ENCODE measurements at regions not wholly inside any gene's neighbourhood (a gene's known extent, or its start where the extent isn't known, plus 50 kb on each side); places are given as distances from the start of the nearest gene placed in this dataset.

GRCh38 chr20:39607141-39607540 lies 645.0 kb downstream of the DHX35 start:
- in situ Hi-C loops (cut with HindIII; ENCODE audit: low sequenced_read_pairs) = no loop called here
- peak; percentile 72 for DNase-seq (ENCODE audit: low read depth)
- no peak for TF ChIP-seq CTCF (IDR thresholded peaks at IDR 0.05; ENCODE audit: low read depth, low read length, missing control alignments)
- H3K4me3 ChIP-seq (ENCODE audit: low read depth, low read length) = no peak overlapping the region

- no peak for TF ChIP-seq CTCF (IDR thresholded peaks at IDR 0.05; ENCODE audit: low read depth, low read length, missing control alignments)
- no peak for DNase-seq (ENCODE audit: low read depth)
- H3K4me3 ChIP-seq (ENCODE audit: low read depth, low read length) = no peak overlapping the region
- in situ Hi-C loops (cut with HindIII; ENCODE audit: low sequenced_read_pairs) = no loop called here
These were observed 643.8 kb downstream of the DHX35 start for GRCh38 chr20:39605908-39606307.

- no peak for DNase-seq (ENCODE audit: low read depth)
- H3K4me3 ChIP-seq (ENCODE audit: low read depth, low read length) = no peak overlapping the region
- in situ Hi-C loops (cut with HindIII; ENCODE audit: low sequenced_read_pairs) = no loop called here
- no peak for TF ChIP-seq CTCF (IDR thresholded peaks at IDR 0.05; ENCODE audit: low read depth, low read length, missing control alignments)
These were observed 643.2 kb downstream of the DHX35 start for GRCh38 chr20:39605361-39605760.

- H3K4me3 ChIP-seq (ENCODE audit: low read depth, low read length) = no peak overlapping the region
- no peak for DNase-seq (ENCODE audit: low read depth)
- in situ Hi-C loops (cut with HindIII; ENCODE audit: low sequenced_read_pairs) = no loop called here
- TF ChIP-seq CTCF (IDR thresholded peaks at IDR 0.05; ENCODE audit: low read depth, low read length, missing control alignments) = no peak
These were observed 641.1 kb downstream of the DHX35 start for GRCh38 chr20:39603219-39603618.

GRCh38 chr20:39602649-39603048 lies 640.5 kb downstream of the DHX35 start:
- no peak overlapping the region for H3K4me3 ChIP-seq (ENCODE audit: low read depth, low read length)
- no peak for TF ChIP-seq CTCF (IDR thresholded peaks at IDR 0.05; ENCODE audit: low read depth, low read length, missing control alignments)
- in situ Hi-C loops (cut with HindIII; ENCODE audit: low sequenced_read_pairs) = no loop called here
- no peak for DNase-seq (ENCODE audit: low read depth)

GRCh38 chr20:39600871-39601270 lies 638.7 kb downstream of the DHX35 start:
- in situ Hi-C loops (cut with HindIII; ENCODE audit: low sequenced_read_pairs) = no loop called here
- no peak for TF ChIP-seq CTCF (IDR thresholded peaks at IDR 0.05; ENCODE audit: low read depth, low read length, missing control alignments)
- H3K4me3 ChIP-seq (ENCODE audit: low read depth, low read length) = no peak overlapping the region
- no peak for DNase-seq (ENCODE audit: low read depth)

GRCh38 chr20:39600156-39600555 lies 638.0 kb downstream of the DHX35 start:
- no peak for DNase-seq (ENCODE audit: low read depth)
- in situ Hi-C loops (cut with HindIII; ENCODE audit: low sequenced_read_pairs) = no loop called here
- no peak for TF ChIP-seq CTCF (IDR thresholded peaks at IDR 0.05; ENCODE audit: low read depth, low read length, missing control alignments)
- no peak overlapping the region for H3K4me3 ChIP-seq (ENCODE audit: low read depth, low read length)
